ENCODE measurements at regions not wholly inside any gene's neighbourhood (a gene's known extent, or its start where the extent isn't known, plus 50 kb on each side); places are given as distances from the start of the nearest gene placed in this dataset.

GRCh38 chr2:21696900-21697299, 573.1 kb downstream of the TDRD15 start:
- TF ChIP-seq CTCF (conservative IDR thresholded peaks at IDR 0.05) (no peak), ZFX (IDR thresholded peaks at IDR 0.05) (no peak)
- H3K27ac ChIP-seq: no peak overlapping the region

- no peak overlapping the region for H3K27ac ChIP-seq
- TF ChIP-seq CTCF (conservative IDR thresholded peaks at IDR 0.05) (no peak), ZFX (IDR thresholded peaks at IDR 0.05) (no peak)
Measured at GRCh38 chr2:21700644-21701043, 576.9 kb downstream of the TDRD15 start.

- no peak overlapping the region for H3K27ac ChIP-seq
- TF ChIP-seq CTCF (conservative IDR thresholded peaks at IDR 0.05) (no peak), ZFX (IDR thresholded peaks at IDR 0.05) (no peak)
Measured at GRCh38 chr2:21710031-21710430, 586.3 kb downstream of the TDRD15 start.

DNA sequence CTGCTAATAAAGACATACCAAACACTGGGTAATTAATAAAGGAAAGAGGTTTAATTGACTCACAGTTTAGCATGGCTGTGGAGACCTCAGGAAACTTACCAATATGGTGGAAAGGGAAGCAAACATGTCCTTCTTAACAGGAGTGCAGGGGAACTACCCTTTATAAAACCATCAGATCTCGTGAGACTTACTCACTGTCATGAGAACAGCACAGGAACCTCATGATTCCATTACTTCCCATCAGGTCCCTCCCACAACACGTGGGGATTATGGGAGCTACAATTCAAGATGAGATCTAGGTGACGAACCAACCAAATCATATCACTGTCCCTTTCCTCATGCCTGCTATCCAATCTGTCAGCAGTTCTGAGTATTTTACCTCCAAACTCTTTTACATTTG, 586.7 kb downstream of the TDRD15 start:
- TF ChIP-seq CTCF (conservative IDR thresholded peaks at IDR 0.05) (no peak), ZFX (IDR thresholded peaks at IDR 0.05) (no peak)
- H3K27ac ChIP-seq: no peak overlapping the region

- no peak for TF ChIP-seq ZFX (IDR thresholded peaks at IDR 0.05)
- TF ChIP-seq CTCF (conservative IDR thresholded peaks at IDR 0.05): no peak
- H3K27ac ChIP-seq: no peak overlapping the region
Measured at GRCh38 chr2:21715887-21716286, 592.1 kb downstream of the TDRD15 start.

DNA sequence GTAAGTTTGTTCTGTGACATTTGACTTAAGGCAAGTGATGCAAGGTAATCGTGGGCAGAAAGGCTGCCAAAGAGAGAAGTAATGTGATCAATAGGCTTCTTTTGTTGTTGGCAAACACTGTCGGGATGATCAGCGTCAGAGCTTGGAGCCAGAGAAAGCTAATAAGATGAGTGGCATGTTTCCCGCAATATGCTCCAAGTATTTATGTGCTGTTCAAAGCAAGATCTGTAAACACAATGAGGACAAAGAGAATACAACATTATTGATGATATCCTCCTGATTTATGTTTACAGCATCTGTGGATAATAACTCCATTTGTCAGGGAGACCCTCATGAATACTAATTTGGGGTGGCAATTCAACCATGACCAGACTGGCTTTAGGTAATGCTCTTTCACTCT, 603.3 kb downstream of the TDRD15 start:
- TF ChIP-seq ZFX (IDR thresholded peaks at IDR 0.05): no peak
- no peak for TF ChIP-seq CTCF (conservative IDR thresholded peaks at IDR 0.05)
- H3K27ac ChIP-seq: no peak overlapping the region

GRCh38 chr2:21728133-21728532, 604.4 kb downstream of the TDRD15 start:
- no peak overlapping the region for H3K27ac ChIP-seq
- TF ChIP-seq CTCF (conservative IDR thresholded peaks at IDR 0.05) (no peak), ZFX (IDR thresholded peaks at IDR 0.05) (no peak)

Data from C4-2B (cell line).